ENCODE measurements at regions not wholly inside any gene's neighbourhood (a gene's known extent, or its start where the extent isn't known, plus 50 kb on each side); places are given as distances from the start of the nearest gene placed in this dataset.

DNA sequence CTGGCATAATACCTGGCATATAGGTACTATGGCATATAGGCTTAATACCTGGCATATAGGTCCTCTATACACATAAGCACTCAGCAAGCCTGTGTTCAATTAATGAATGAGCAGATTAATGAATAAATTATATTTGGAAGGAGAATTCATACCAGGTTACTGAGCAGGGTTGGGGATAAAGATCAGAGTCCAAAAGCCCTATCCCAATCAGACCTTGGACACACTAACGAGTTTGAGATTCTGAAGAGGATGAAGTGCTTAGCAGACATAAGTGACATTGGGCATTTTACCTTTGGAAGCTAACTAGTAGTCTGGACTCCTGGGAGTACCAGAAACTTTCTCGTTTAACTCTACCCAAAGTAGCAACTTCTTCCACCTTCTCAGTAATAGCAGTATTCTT is 63.3 kb upstream of the ARHGAP29 start:
- intact Hi-C loops (cut with micrococcal nuclease; ENCODE audit: unreplicated experiment), result loop anchor here (1.0 kb wide), 3 partner anchors 25 to 53 kb away; no protein-coding TSS in a partner anchor

GRCh38 chr1:94299627-94300553 is 62.5 kb upstream of the ARHGAP29 start:
- Histone ChIP-seq H4K20me1 (ENCODE audit: insufficient read depth) (no peaks in the 10 kb centered on the region), H3K9me3 (ENCODE audit: insufficient read depth, low read depth) (no peaks in the 10 kb centered on the region; the same call in 1 of the 2 replicates), H3K9me2 (ENCODE audit: insufficient read depth) (no peaks in the 10 kb centered on the region), H3K36me3 (ENCODE audit: low read depth) (no peaks in the 10 kb centered on the region), H3F3A (ENCODE audit: insufficient read depth, low read depth) (peaks cover 53% of the 10 kb centered on the region), H2AFZ (no peak overlapping the region), H3K4me3 (peak overlapping the region; percentile 3; the same call in 1 of the 2 replicates), H3K27ac (peak overlapping the region; percentile 97), H3K4me1 (replicated peaks; ENCODE audit: insufficient read depth) (peaks cover 55% of the 10 kb centered on the region), H3K4me2 (peak overlapping the region; percentile 58), H3K27me3 (ENCODE audit: insufficient read depth, low read depth) (no peaks in the 10 kb centered on the region), H3K79me2 (ENCODE audit: low read depth) (no peaks in the 10 kb centered on the region)
- POLR2A ChIA-PET (ENCODE audit: unreplicated experiment), result interaction anchor here (0.6 to 1.4 kb wide), 15 partner anchors 18 to 955 kb away, joined by 3 to 23 read pairs (median 5); partner anchors contain the start of gene ARHGAP29
- CTCF ChIA-PET, result interaction anchor here (0.5 to 1.2 kb wide), 4 partner anchors 17 to 74 kb away, joined by 3 to 4 read pairs (median 3); no protein-coding TSS in a partner anchor
- TF ChIP-seq, protein P1, sequence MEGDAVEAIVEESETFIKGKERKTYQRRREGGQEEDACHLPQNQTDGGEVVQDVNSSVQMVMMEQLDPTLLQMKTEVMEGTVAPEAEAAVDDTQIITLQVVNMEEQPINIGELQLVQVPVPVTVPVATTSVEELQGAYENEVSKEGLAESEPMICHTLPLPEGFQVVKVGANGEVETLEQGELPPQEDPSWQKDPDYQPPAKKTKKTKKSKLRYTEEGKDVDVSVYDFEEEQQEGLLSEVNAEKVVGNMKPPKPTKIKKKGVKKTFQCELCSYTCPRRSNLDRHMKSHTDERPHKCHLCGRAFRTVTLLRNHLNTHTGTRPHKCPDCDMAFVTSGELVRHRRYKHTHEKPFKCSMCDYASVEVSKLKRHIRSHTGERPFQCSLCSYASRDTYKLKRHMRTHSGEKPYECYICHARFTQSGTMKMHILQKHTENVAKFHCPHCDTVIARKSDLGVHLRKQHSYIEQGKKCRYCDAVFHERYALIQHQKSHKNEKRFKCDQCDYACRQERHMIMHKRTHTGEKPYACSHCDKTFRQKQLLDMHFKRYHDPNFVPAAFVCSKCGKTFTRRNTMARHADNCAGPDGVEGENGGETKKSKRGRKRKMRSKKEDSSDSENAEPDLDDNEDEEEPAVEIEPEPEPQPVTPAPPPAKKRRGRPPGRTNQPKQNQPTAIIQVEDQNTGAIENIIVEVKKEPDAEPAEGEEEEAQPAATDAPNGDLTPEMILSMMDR (conservative IDR thresholded peaks at IDR 0.05), result no peak
- no peak for TF ChIP-seq EZH2 (IDR thresholded peaks at IDR 0.05; ENCODE audit: low read depth)
- DNase-seq, result peak; percentile 71 to 100
- intact Hi-C loops (cut with micrococcal nuclease; ENCODE audit: unreplicated experiment), result loop anchor here (1.0 kb wide), 3 partner anchors 25 to 53 kb away; no protein-coding TSS in a partner anchor
- no TSS peak for BruUV-seq (replicated peaks)

More for the DNA sequence above, 63.3 kb upstream of the ARHGAP29 start:
- Histone ChIP-seq H3K27ac (peak overlapping the region; percentile 97), H4K20me1 (ENCODE audit: insufficient read depth) (no peaks in the 10 kb centered on the region), H3K36me3 (ENCODE audit: low read depth) (no peaks in the 10 kb centered on the region), H3K9me3 (ENCODE audit: insufficient read depth, low read depth) (no peaks in the 10 kb centered on the region), H3K4me1 (replicated peaks; ENCODE audit: insufficient read depth) (peaks cover 61% of the 10 kb centered on the region), H3K79me2 (ENCODE audit: low read depth) (no peaks in the 10 kb centered on the region), H3K4me3 (no peak overlapping the region; the same call in 1 of the 2 replicates), H2AFZ (no peak overlapping the region), H3F3A (ENCODE audit: insufficient read depth, low read depth) (peaks cover 55% of the 10 kb centered on the region), H3K9me2 (ENCODE audit: insufficient read depth) (no peaks in the 10 kb centered on the region), H3K4me2 (peak overlapping the region; percentile 58), H3K27me3 (ENCODE audit: insufficient read depth, low read depth) (no peaks in the 10 kb centered on the region)
- TSS peak; percentile 90 for BruUV-seq (replicated peaks)
- no peak for TF ChIP-seq EZH2 (IDR thresholded peaks at IDR 0.05; ENCODE audit: low read depth)
- ChIA-PET POLR2A (ENCODE audit: unreplicated experiment) (interaction anchor here (0.6 to 1.4 kb wide), 11 partner anchors 8 to 337 kb away, joined by 3 to 13 read pairs (median 4); partner anchors contain the start of gene ARHGAP29), CTCF (interaction anchor here (0.6 to 0.8 kb wide), 2 partner anchors 17 to 260 kb away, joined by 3 read pairs; no protein-coding TSS in a partner anchor)
- peak in 1 of 2 experiments; percentile 20 for DNase-seq

- intact Hi-C loops (cut with micrococcal nuclease; ENCODE audit: unreplicated experiment), result no loop called here
- Histone ChIP-seq H3K4me2 (peak overlapping the region; percentile 57), H3K4me3 (peak overlapping the region; percentile 3; the same call in 1 of the 2 replicates), H3F3A (ENCODE audit: insufficient read depth, low read depth) (peaks cover 43% of the 10 kb centered on the region), H3K9me3 (ENCODE audit: insufficient read depth, low read depth) (no peaks in the 10 kb centered on the region; the same call in 1 of the 2 replicates), H3K27ac (peak overlapping the region; percentile 97), H3K4me1 (replicated peaks; ENCODE audit: insufficient read depth) (peaks cover 44% of the 10 kb centered on the region), H3K36me3 (ENCODE audit: low read depth) (no peaks in the 10 kb centered on the region), H2AFZ (peak overlapping the region; percentile 7; the same call in 1 of the 2 replicates), H3K27me3 (ENCODE audit: insufficient read depth, low read depth) (no peaks in the 10 kb centered on the region), H4K20me1 (ENCODE audit: insufficient read depth) (no peaks in the 10 kb centered on the region), H3K79me2 (ENCODE audit: low read depth) (no peaks in the 10 kb centered on the region), H3K9me2 (ENCODE audit: insufficient read depth) (no peaks in the 10 kb centered on the region)
- DNase-seq, result peak in 1 of 2 experiments; percentile 67
- BruUV-seq (replicated peaks), result no TSS peak
- ChIA-PET POLR2A (ENCODE audit: unreplicated experiment) (interaction anchor here (0.6 kb wide), 1 partner anchor 34 kb away, joined by 3 read pairs; no protein-coding TSS in a partner anchor), CTCF (interaction anchor here (0.6 kb wide), 2 partner anchors 40 to 73 kb away, joined by 3 to 4 read pairs; no protein-coding TSS in a partner anchor)
- TF ChIP-seq, protein P1 (conservative IDR thresholded peaks at IDR 0.05), result no peak
- TF ChIP-seq EZH2 (IDR thresholded peaks at IDR 0.05; ENCODE audit: low read depth), result no peak
These were observed 61.5 kb upstream of the ARHGAP29 start for GRCh38 chr1:94298861-94299260.

All from PC-9 (cell line).